Non-pigmented ciliary epithelial cell (primary cell): ENCODE measurements at regions not wholly inside any gene's neighbourhood (a gene's known extent, or its start where the extent isn't known, plus 50 kb on each side); places are given as distances from the start of the nearest gene placed in this dataset.

Experiments
- DNase-seq: peaks from one replicate; pipeline ENCODE4 v3.0.0-alpha.2; 2010; ENCODE audit warnings: low read depth

DNA sequence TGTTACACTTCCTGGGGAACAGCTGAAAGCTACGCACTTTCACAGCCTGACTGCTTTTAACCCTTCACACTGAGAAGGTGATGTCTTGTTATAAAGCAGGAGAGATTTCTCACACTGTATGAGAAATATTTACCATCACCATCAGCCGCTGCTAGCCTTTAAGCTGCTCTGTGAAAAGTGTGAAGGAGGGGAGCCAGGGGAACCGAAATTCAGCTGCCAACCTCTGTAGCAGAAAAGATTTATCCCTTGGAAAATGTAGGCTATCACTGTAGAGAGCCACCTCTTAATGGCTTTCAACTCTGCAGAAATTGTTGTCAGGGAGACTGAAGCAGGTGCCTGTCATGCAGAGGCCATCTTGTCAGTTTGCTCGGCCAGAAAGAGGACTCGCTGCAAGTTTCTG is 145.3 kb downstream of the SP3 start:
- no peak for DNase-seq

DNA sequence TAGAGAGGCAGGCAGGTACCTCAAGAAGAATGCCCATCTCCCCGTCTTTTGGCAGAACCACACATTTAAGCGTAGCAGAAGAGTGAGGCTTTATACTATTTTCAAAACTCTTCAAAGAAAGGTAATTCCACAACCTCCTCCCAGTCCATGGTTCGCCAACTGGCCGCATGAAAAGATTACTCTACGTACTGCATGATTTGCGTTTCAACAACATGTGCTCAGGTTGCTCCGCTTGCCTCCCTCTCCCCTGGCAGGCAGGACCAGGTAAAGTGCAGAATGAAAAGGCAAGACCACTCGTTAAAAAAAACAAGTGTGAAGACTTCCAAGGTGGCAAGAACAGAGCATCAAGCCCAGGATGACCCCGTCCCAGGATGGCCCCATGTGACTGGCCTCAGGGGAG is 143.7 kb downstream of the SP3 start:
- DNase-seq = no peak

DNA sequence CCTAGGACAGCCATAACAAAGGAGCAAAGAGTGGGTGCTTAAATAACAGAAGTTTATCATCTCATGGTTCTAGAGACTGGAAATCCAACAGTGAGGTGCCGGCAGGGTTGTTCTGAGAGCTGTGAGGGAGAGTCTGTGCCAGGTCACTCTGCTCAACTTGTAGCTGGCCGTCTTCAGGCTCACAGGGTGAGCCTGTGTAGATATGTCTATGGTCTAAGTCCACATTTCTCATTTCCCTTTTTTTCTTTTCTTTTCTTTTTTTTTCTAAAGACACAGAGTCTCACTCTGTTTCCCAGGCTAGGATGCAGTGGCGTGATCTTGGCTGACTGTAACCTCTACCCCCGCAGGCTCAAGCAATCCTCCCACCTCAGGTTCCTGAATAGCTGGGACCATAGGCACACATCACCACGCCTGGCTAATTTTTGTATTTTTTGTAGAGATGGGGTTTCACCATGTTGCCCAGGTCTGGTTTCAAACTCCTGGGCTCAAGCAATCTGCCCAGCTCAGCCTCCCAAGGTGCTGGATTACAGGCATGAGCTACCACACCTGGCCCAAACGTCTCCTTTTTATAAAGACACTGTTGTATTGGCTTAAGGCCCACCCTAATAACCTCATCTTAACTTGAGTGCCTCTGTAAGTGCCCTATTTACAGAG is 142.2 kb downstream of the SP3 start:
- no peak for DNase-seq

DNA sequence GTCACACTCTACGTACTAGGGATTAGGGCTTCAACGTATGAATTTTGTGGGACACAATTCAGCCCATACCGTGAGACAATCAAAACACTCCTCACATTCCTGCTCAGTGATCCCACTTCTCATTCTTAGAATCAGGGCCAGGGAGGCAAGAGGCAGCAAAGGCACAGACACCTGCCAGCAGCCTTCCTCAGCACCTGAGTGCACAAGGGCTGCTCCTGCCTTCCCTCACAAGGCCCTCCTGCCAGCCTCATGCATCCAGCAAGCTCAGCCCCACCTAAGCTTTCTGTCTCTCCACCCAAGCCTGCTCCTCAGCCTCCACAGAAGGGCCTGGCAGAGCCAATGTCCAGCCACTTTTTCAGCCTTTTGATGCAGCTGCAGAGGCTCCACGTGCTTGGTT is 141.6 kb downstream of the SP3 start:
- DNase-seq = no peak

DNA sequence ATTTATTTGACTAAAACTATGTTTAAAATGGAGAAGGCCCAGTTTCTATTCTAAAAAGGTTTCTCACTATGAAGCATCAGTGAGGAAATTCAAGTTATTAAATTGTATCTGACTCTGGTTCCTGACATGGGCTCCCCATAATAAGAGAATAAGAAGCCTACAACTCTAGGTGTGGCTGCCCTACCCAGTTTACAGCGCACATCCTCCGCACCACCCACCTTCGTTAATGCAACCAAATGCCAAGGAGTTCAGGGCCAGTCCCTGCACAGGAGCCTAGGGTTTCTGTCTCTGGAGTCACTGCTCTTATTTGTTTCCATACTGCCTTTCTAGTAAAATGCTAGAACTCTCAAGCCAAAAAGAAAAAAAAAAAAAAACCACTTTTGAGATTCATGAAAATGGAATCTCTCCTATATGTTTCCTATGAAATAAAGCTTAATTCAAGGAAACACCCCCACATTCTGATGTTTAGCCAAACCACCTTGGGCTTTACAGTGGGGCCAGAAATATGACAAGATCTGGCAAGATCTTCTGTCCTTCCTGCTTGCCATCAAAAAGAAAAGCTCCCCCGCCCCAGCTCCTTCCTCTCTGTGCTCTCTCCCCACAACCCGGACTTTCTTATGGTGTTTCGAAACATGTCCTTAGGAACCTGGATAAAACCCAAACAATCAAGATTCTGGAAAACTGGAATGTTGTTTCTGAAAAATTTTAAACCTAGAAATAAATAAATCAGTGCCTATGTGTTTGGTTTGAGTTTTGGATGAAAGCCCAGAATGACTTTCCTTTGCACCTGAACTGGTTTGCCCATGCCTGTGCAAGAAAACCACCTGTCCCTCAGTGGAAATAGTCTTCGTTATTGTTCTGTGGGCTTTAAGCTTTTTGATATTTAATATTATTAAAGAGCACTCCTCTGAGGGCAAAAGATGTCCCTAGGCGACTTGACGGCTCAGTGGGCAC is 136.7 kb downstream of the SP3 start:
- peak; percentile 8 for DNase-seq

DNA sequence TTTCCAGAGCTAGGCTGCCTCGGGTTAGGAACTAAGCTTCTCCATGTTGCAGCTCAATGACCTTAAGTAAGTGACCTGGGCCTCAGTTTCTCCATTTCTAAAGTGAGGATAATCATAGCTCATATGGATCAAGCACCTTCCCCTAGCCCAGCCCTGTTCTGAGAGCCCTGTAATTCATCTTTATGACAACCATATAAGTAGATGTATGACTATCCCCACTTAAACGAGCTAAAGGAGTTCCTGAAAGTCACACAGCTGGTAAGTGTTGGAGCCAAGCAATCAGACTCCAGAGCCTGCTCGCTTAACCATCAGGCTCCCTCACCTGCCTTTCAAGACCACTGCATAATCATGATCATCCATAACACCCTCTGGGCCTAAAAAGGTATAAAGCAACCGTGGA is 135.4 kb downstream of the SP3 start:
- DNase-seq = no peak

DNA sequence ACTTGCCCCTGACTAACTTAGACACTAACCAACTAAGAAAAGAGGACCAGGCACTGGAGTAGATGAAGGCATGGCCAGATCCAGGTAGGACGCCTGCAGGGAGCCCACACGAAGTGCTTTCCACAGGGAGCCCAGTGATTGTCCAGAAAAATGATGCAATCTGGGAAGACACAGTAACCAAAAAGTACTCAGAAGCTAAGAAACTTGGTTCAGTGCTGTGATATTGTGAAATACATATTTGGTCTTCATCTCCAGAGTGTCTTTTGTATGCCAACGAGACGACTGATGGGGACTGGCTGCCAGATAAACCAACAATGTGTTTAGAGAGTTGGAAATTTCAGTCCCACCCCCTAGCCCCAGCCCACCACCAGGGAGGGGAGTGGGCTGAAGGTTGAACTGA is 135.0 kb downstream of the SP3 start:
- DNase-seq = no peak

DNA sequence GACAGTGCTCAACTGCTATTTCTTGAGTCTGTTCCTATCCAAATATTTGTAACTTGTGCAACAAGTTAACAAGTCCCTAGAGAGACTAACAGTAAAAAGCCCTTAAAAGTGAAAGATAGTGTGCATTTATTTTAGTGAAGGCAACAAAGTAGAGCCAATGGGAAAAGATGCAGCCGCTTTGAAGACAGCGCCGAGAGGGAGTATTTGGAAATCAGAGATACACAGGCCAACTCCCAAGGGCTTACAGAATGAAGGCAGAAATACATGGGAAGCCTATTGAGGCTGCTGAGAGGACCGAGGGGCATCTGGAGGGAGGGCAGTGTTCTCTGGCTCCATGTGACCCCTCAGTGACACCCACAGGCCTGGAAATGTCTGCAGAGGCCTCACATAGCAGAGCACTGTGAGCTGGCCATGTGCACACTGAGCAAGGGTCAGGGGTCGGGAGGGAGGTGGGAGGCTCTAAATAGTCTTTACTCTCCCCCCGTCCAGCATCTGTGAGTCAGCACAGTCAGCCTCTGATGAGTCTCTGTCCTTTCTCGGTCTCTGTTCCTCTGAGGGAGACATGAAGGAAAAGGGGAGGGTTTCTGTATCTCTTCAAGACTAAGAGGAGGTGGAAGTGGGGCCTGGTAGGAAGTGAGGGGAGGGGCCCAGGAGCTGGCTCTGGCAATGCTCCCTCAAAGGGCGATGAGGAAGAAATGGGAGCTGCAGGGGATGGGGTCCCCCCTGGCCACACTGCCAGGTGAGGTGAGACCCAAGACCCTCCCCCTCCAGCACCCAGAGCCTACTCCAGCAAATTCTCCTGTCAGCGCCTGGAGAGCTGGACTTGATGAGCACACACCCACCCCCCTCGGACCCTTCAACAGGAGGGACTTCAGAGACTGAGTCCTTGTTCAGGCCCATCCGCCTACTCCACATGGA is 133.6 kb downstream of the SP3 start:
- no peak for DNase-seq

DNA sequence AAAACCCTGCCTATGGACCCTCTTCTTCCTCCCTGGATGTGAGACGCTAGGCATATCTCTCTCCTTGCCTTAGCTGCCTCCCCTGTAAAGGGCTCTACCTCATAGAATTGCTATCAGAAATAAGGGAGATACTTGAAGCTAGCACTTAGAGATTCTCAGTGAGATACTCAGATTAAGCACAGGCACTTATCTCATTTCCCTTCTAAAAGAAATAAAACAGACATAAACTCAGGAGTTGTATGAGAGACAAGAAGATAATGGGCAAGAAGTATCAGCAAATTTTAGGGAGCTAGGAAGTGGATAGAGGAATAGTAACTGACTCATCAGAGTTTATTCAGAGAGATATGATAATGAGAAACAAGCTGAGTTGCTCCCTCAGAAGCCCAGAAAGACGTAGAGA is 131.0 kb downstream of the SP3 start:
- DNase-seq = no peak

DNA sequence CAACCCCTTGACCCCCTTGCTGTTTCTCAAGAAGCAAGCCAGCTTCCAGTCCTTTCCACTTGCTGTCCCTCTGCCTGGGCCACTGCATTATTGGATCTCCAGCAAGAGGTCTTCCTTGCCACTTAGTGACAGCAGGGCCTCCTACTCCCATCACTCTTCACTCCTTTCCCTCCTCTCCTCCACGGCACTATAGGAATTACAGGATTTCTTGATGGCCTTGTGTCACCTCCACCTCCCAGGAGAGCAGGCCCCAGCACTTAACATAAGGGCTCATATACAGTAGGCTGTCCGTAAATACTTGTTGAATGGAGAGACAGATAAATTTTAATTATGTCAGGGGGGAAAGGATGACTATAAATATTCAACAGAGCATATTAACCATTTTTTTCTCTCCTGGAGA is 129.4 kb downstream of the SP3 start:
- no peak for DNase-seq

DNA sequence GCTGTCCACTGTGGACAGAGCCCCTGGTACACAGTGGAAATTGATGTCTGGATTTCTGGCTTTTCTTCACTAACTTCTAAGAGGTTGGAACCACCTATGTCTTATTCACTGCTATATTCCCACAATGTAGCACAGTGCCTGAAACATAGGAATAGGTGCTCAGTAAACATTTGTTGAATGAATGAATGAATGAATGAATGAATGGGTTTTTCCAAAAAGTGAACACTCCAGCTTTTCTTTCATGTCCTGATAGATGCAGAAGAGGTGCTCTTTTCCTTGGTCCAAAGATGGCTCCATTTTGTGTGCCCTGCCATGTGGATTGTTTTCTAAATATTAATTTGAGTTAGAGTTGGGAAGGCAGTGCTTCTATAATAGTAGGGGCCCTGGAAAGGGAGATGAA is 124.1 kb downstream of the SP3 start:
- no peak for DNase-seq

DNA sequence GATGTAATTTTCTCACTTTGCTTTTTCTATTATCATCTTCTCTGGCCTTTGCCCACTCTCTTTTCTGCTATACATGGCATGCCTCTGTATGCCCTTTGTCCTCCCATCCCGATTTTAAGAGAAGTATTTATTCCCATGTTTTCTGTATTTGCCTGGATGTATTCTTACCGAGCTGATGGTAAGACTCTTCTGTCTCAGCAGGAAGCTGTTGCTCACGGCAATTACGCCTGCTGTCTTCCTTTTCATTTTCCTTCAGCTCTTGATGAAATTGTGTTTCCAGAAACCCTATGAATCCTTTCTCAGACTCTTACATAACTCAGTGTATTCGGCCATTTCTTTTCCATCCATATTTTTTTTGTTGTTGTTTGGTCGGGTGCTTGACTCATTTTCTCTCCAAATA is 121.6 kb downstream of the SP3 start:
- no peak for DNase-seq

DNA sequence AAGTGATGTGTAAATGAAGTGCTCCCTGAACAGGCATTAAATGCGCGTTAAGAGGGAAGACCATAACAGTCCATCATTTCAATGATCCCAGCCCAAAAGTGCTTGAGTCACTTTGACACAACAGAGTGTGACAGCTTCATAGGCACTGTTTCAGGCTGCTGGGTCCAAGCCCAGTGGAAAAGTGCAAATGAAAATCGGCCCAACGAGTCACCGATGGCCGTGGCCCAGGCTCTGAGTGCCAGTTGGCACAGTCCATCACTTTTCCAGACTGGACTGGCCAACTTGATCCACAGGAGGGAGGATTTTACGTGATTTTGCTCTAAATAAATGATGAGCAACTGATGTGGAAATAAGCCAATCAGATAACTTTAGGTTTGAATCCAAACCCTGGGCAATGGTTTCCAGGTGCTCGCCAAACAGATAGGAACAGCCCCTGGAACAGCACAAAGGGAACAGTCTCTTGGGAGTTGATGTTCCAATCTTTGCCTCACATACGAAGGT is 114.0 kb downstream of the SP3 start:
- DNase-seq = no peak

DNA sequence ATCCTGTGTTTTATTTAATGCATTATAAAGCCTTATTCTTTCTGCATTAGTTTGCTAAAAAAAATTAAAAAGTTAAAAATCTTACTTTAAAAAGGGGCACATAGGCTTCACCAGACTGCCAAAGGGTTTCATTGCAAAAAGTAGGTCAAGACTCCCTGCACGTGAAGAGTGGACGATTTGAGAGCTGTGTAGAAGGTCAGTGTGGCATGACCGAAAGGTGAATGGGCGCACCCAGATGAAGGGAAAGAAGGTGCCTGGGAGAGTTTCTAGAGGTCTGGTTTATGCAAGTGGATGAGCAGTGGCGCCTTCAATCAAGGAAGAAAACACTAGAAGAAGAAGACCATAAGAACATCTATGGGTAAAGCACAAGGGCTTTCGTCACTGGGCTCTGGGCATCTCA is 111.0 kb downstream of the SP3 start:
- DNase-seq = no peak

DNA sequence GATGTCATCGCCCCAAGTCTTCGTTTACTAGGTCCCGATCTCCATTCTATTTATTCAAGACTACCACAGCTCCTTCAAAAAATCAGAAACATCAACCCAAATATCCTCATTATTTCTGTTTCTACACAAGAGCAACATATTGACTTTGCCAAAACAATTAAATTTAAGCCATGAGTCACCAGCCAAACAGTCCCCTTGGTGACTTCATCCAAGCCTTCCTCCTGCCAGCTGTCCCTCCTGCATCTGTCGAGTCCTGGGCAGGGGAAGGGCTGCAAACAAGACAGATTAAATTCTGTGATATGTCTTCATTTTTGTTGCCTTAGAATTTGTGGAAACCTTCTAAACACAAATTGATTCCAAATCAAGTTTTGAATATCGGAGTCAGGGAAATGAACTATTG is 110.3 kb downstream of the SP3 start:
- DNase-seq = no peak

DNA sequence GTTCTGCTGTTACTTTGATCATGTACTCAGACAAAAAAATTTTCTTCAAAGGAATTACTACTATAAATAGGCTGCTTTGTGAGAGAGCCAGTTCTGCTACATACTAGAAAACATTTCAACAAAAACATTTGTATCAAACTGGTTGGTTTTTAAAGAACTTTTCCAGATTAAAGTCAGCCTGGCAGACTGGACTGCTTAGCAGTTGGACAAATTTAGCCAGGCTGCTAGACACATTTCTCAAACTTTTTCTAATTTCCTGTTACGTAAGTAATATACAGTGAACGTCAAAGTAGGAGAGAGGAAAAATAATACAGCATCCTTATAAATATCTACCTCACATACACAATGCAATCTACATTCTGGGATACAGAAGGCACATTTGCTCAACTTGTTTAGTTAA is 109.5 kb downstream of the SP3 start:
- no peak for DNase-seq
